ENCODE measurements at regions not wholly inside any gene's neighbourhood (a gene's known extent, or its start where the extent isn't known, plus 50 kb on each side); places are given as distances from the start of the nearest gene placed in this dataset.

DNA sequence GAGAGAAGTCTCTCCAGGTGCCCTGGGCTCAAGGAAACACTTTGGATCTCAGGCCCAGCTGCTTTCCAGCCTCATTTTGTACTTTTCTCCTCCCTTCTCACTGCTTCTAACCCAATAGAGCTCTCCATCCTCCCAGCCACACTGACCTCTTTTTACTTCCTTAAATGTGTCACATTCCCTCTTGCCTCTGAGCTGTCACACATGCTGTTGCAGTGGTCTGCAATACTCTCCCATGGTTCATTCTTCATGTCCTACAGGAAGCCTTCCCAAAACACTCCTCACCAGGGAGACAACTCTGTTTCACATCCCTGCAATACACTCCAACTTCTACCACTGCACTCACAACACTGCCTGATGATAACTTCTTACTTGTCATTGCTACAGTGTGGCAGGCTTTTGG, 242.1 kb upstream of the DYNLRB2 start:
- TF ChIP-seq, protein P1, sequence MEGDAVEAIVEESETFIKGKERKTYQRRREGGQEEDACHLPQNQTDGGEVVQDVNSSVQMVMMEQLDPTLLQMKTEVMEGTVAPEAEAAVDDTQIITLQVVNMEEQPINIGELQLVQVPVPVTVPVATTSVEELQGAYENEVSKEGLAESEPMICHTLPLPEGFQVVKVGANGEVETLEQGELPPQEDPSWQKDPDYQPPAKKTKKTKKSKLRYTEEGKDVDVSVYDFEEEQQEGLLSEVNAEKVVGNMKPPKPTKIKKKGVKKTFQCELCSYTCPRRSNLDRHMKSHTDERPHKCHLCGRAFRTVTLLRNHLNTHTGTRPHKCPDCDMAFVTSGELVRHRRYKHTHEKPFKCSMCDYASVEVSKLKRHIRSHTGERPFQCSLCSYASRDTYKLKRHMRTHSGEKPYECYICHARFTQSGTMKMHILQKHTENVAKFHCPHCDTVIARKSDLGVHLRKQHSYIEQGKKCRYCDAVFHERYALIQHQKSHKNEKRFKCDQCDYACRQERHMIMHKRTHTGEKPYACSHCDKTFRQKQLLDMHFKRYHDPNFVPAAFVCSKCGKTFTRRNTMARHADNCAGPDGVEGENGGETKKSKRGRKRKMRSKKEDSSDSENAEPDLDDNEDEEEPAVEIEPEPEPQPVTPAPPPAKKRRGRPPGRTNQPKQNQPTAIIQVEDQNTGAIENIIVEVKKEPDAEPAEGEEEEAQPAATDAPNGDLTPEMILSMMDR (IDR thresholded peaks at IDR 0.05): no peak
- TF ChIP-seq POLR2A (IDR thresholded peaks at IDR 0.05) (no peak), POLR2AphosphoS5 (IDR thresholded peaks at IDR 0.05) (no peak), EP300 (IDR thresholded peaks at IDR 0.05) (no peak)
